ENCODE measurements at regions not wholly inside any gene's neighbourhood (a gene's known extent, or its start where the extent isn't known, plus 50 kb on each side); places are given as distances from the start of the nearest gene placed in this dataset.
"Not testable (repeated sequence)": the region's sequence is repeated elsewhere in the genome, so short reads cannot be mapped to it uniquely, and the experiment has no call there.

DNA sequence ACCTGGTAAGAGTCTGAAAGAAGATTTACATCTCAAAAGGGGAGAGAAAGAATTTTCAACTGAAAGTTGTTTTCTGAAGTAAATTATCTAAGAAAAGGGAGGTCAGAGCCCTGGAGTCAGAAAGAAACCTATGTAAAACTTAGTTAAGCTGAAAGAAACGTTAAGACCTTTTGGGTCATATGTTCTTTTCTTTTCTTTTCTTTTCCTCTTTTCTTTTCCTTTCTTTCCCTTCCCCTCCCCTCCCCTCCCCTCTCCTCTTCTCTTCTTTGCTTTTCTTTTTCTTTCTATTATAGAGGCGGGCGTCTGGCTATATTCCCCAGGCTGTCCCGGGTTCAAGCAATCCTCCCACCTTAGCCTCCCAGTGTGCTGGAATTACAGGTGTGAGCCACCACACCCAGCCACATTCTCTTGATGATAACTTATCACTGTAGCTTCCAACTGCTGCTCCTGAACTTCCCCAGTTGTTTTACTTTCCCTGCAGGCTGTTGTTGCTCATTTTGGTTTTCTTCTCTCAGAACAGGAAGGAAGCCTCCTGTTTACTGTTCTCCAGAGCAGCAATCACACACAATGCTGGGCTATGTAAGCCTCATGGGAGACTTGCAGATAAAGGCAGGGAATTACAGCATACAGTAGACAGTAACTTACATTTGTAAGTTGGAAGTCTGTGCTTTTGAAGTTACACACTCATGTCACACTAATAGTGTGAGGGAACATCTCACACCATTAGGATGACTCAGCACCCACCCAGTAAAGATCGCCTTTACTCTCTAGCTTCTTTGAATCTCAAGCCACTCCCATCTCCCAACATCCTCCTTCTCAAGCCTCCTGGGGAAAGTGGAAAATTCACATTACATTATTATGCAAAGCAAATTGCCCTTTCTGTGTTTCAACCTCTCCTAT lies 2216.6 kb upstream of the WWC1 start:
- intact Hi-C loops (cut with micrococcal nuclease): no loop called here

DNA sequence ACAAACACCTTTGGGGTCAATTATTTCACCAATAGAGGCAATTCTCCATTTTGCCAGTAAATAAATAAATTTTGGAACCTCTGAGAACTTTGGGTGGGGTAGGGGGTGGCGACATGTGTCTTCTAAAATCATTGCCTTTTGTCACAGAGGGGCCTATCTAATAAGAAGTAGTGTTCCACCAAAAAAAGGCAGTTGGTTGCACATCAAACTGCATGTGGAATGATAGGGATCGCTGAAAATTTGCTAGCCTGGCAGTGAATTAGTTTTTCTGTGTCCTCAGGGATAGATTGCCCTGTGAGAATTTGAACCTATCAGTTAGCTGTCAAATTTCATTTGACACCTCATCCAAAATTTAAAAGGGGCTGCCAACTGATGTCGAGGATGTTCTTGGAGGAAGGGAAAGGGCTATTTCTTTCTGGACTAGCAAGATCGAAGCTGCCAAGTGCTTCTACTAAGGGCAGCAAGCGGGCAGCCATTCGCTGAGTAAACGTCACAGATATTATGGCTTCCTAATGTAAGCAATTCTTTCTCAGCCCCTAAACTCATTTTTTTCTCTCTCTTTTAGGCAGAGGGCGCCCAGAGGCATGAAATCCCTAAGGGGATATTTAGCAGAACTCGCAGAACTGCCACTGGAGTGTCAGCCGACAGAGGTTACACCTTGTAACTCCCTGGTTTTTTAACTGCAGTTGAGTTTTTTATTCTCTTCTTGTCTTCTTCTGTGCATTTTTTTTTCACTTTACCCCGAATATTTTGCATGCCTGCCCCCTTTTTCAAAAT lies 2208.1 kb upstream of the WWC1 start:
- intact Hi-C loops (cut with micrococcal nuclease): no loop called here

DNA sequence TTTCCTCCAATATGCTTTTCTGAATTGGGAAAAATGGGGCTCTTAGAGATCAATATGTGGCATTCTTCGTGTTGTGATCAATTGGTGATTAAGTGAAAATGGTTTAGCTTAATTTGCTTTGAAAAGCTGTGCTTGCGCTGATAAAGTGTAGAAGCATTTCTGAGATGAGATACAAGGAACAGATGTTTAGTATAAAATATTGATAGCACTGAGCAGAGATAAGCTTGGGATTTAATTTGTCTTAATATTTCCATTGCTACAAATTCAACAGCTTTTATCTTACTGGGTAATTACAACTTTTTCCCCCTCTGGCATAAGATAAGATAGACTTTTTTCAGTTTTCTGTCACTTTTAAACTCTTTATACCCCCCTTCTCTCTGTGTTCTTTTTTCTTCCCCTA lies 2204.9 kb upstream of the WWC1 start:
- intact Hi-C loops (cut with micrococcal nuclease): no loop called here

DNA sequence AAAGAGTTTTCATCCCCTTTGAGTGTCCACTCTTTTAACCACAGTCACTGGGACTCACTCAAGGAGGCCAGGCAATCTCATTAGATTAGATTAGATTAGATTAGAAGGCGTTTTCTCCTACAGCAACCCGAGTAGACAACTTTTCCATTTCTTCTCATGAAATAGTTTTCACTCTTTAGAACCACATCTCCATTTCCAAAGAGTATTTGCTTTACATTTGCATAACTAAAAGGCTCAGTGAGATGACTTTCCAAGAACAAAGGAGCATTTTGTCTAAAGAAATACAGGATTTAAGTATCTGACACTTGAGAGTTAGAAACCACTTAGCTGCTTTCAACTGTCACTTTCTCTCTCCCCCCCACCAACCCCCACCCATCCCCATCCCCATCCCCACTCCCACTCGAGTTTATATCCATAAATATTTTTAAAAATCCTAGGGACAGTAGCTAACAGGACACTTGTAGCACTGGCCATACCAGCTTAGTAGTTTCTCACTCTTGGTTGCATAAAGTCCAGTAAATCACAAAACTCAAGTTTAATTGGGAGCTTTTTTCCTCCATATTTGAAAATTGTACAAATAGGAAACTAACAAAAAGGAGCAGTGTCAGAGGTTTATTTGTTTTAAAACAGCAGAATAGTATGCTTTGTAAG lies 2202.9 kb upstream of the WWC1 start:
- intact Hi-C loops (cut with micrococcal nuclease): no loop called here

DNA sequence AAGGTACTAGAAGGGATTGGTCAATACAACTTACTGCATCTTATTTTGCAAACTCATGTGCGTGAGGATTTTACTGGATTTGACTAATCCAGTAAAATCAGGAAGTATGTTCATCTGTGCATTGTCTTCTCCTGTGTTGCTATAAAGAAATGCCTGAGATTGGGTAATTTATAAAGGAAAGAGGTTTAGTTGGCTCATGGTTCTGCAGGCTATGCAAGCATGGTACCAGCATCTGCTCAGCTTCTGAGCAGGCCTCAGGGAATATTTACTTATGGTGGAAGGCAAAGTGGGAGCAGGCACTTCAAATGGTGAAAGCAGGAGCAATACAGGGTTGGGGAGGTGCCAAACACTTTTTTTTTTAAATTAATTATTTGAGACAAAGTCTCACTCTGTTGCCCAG lies 2199.5 kb upstream of the WWC1 start:
- intact Hi-C loops (cut with micrococcal nuclease): no loop called here

DNA sequence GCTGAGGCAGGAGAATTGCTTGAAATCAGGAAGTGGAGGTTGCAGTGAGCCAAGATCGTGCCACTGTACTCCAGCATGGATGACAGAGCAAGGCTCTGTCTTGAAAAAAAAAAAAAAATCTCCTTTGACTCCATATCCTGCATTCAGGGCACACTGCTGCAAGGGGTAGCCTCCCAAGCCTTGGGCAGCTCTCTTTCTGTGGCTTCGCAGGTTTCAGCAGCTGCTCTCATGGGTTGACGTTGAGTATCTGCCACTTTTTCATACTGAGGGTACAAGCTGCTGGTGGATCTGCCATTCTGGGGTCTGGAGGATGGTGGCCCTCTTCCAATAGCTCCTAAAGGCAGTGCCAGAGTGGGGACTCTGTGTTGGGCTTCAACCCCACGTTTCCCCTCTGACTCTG lies 2198.1 kb upstream of the WWC1 start:
- intact Hi-C loops (cut with micrococcal nuclease): no loop called here

GRCh38 chr5:166102947-166103346 lies 2188.5 kb upstream of the WWC1 start:
- intact Hi-C loops (cut with micrococcal nuclease): no loop called here

- intact Hi-C loops (cut with micrococcal nuclease): no loop called here
Measured at GRCh38 chr5:166111021-166111420, 2180.4 kb upstream of the WWC1 start.

DNA sequence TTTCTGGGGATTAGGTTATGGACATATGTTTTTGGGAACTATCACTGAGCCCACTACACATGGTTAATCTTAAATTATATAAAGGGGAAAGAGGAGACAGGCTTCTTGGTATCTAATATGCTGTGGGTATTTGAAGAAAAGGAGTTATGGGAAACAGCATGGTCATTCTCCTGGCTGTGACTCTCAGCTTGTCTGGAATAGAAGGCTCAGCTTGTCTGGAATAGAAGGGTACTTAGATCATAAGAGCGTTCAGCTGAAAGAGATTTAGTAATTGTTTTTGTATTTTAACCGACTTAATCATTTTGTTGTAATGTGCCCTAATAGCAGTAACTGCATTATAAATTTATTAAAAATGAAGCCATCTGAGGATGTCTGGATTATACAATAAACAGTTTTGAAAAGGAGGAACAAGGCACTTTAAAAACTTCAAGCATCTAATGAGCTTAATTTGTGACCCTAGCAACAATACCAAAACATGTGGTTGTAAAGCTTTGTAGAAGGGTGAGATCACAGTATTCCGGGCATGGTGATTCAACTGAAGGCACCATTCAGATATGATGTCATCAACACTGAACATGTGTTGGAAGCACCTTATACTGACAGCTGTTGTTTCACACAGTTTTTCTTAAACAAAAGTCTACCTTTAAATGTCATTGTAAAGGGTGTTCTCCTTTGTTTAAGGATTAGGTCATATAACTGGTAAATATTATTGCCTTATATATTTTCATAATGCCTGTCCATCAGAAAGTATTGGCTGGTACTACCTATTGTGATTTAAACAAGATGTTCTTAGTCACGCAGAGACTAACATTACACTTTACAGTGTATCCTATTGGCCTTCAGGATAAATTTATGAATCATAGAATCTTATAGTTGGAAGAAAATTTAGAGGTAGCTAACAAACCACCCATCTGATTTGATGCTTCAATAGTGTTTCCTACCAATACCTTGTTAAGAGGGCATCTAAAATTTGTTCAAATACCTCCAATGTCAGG lies 2174.1 kb upstream of the WWC1 start:
- intact Hi-C loops (cut with micrococcal nuclease): no loop called here

- intact Hi-C loops (cut with micrococcal nuclease): no loop called here
Measured at GRCh38 chr5:166119506-166119905, 2171.9 kb upstream of the WWC1 start.

GRCh38 chr5:166123717-166124116 lies 2167.7 kb upstream of the WWC1 start:
- intact Hi-C loops (cut with micrococcal nuclease): no loop called here

GRCh38 chr5:166127766-166128570 lies 2163.5 kb upstream of the WWC1 start:
- intact Hi-C loops (cut with micrococcal nuclease): no loop called here

DNA sequence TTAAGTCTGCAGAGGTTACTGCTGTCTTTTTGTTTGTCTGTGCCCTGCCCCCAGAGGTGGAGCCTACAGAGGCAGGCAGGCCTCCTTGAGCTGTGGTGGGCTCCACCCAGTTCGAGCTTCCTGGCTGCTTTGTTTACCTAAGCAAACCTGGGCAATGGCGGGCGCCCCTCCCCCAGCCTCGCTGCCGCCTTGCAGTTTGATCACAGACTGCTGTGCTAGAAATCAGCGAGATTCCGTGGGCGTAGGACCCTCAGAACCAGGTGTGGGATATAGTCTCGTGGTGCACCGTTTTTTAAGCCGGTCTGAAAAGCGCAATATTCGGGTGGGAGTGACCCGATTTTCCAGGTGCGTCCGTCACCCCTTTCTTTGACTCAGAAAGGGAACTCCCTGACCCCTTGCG lies 2146.3 kb upstream of the WWC1 start:
- intact Hi-C loops (cut with micrococcal nuclease): not testable (repeated sequence)

GRCh38 chr5:166163996-166164610 lies 2127.3 kb upstream of the WWC1 start:
- intact Hi-C loops (cut with micrococcal nuclease): no loop called here

DNA sequence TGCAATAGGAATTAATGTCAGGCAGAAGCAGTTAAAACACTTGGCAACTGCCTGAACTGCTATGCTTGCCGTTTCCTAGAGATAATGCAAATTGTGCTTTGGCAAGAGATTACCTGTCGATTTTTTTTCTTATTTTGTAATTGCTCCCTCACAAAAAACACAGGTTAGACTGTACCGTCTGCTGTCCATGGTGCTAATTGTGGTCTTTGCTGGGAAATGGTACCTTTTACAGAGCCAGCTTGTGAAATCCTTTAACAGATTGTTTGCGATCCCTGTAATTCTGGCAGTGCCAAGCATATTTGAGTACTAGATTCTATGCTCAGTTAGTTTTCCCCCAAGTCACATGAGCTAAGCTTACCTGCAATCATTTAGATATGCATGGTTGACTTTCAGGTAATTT lies 2125.8 kb upstream of the WWC1 start:
- intact Hi-C loops (cut with micrococcal nuclease): no loop called here

GRCh38 chr5:166166071-166166470 lies 2125.4 kb upstream of the WWC1 start:
- intact Hi-C loops (cut with micrococcal nuclease): no loop called here

DNA sequence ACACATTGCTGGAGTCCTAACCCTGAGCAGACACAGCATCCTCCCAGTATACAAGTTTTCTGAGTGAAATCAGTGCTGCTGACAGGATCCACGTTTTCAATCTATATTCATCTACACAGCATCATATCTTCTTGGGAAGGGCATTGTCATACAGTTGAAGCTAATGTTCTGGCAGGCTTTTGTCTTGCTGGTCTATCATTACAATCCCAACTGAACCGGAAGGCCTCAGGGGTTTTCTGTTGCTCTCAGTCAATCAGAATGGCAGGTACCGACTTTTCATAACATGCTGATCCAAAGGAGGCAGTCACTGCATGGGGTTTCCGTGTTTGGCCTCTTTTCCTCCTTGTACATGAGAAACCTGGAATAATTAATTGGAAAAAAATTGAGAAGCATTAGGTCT lies 2118.8 kb upstream of the WWC1 start:
- intact Hi-C loops (cut with micrococcal nuclease): no loop called here

- intact Hi-C loops (cut with micrococcal nuclease): no loop called here
Measured at GRCh38 chr5:166178411-166179080, 2112.9 kb upstream of the WWC1 start.

GRCh38 chr5:166185185-166185584 lies 2106.3 kb upstream of the WWC1 start:
- intact Hi-C loops (cut with micrococcal nuclease): no loop called here

Measured in T-helper 1 cell treated with Interleukin-12 subunit alpha and Interleukin-12 subunit beta and Interleukin-4 antibody, amounts not matched to agents 30 ng/mL and 1 ng/mL, for 36 hours (primary cell).